PC-9 (cell line): ENCODE measurements at regions not wholly inside any gene's neighbourhood (a gene's known extent, or its start where the extent isn't known, plus 50 kb on each side); places are given as distances from the start of the nearest gene placed in this dataset.

Source experiments
- BruUV-seq: library from RNA; stranded (reverse); fragments of 400-500 nt; replicated peaks from 2 replicates; lab custom pipeline; 2021; lab: Mats Ljungman, UMichigan
- CTCF ChIA-PET: fragments of 300-600 bp; sonication (Branson Sonifier 250); formaldehyde crosslinking; loops from one replicate; lab custom pipeline; 2022; ENCODE audit warnings: antibody characterized with exemption; lab: Charles Lee
- POLR2A ChIA-PET: fragments of 300-600 bp; sonication (Branson Sonifier 250); formaldehyde crosslinking; loops from one replicate; lab custom pipeline; 2022; ENCODE audit warnings: antibody characterized with exemption; ENCODE audit not compliant: unreplicated experiment; lab: Charles Lee
- DNase-seq, 2 experiments: peaks; one replicate each; pipeline versions ENCODE4 v3.0.0 to v3.0.0-alpha.2; 2015 to 2022; ENCODE audit warnings: mixed read lengths in 1 of 2
- H2AFZ ChIP-seq: fragments of 200-600 bp; sonication (generic); 2 replicates; pipeline ENCODE4 v1.8.1; 2017; ENCODE audit warnings: antibody characterized with exemption
- H3F3A ChIP-seq: fragments of 200-600 bp; sonication (generic); 2 replicates; pipeline ENCODE4 v1.8.1; 2017; ENCODE audit warnings: antibody characterized with exemption, mild to moderate bottlenecking, low read depth; ENCODE audit not compliant: insufficient read depth
- H3K27ac ChIP-seq: fragments of 200-600 bp; sonication (generic); 2 replicates; pipeline ENCODE4 v1.6.1; 2016; ENCODE audit warnings: mixed run types
- H3K27me3 ChIP-seq: fragments of 200-600 bp; sonication (generic); 2 replicates; pipeline ENCODE4 v1.6.1; 2016; ENCODE audit warnings: low read depth, mixed run types; ENCODE audit not compliant: insufficient read depth
- H3K36me3 ChIP-seq: fragments of 200-600 bp; sonication (generic); 2 replicates; pipeline ENCODE4 v1.6.1; 2016; ENCODE audit warnings: low read depth, mixed run types
- H3K4me1 ChIP-seq: fragments of 200-600 bp; sonication (generic); replicated peaks from 2 replicates; pipeline ENCODE4 v1.6.1; 2016; ENCODE audit warnings: mixed run types; ENCODE audit not compliant: insufficient read depth
- H3K4me2 ChIP-seq: fragments of 200-600 bp; sonication (generic); 2 replicates; pipeline ENCODE4 v1.6.1; 2017; ENCODE audit warnings: mixed run types
- H3K4me3 ChIP-seq: fragments of 200-600 bp; sonication (generic); 2 replicates; pipeline ENCODE4 v1.6.1; 2016; ENCODE audit warnings: mixed run types
- H3K79me2 ChIP-seq: fragments of 200-600 bp; sonication (generic); 2 replicates; pipeline ENCODE4 v1.6.1; 2017; ENCODE audit warnings: low read depth, mixed run types
- H3K9me2 ChIP-seq: fragments of 200-600 bp; sonication (generic); 2 replicates; pipeline ENCODE4 v1.8.1; 2017; ENCODE audit warnings: mild to moderate bottlenecking; ENCODE audit not compliant: insufficient read depth
- H3K9me3 ChIP-seq: fragments of 200-600 bp; sonication (generic); 2 replicates; pipeline ENCODE4 v1.8.1; 2016; ENCODE audit warnings: low read depth; ENCODE audit not compliant: insufficient read depth
- H4K20me1 ChIP-seq: fragments of 200-600 bp; sonication (generic); 2 replicates; pipeline ENCODE4 v1.8.1; 2017; ENCODE audit not compliant: insufficient read depth
- EZH2 ChIP-seq: fragments of 200-600 bp; sonication (generic); IDR thresholded peaks from 2 replicates; pipeline ENCODE4 v1.8.0; 2017; ENCODE audit warnings: antibody characterized with exemption, low read depth
- intact Hi-C: fragments of 100-400 bp; cut with micrococcal nuclease; formaldehyde crosslinking; loops from one replicate; pipeline ENCODE4 v1.10.0; 2022; ENCODE audit not compliant: unreplicated experiment
- TF ChIP-seq, protein P1 (sequence below): fragments of 200-600 bp; sonication (generic); conservative IDR thresholded peaks from 2 replicates; pipeline ENCODE4 v1.6.1; 2017; ENCODE audit warnings: mixed run types, antibody characterized with exemption, mild to moderate bottlenecking, moderate library complexity

DNA sequence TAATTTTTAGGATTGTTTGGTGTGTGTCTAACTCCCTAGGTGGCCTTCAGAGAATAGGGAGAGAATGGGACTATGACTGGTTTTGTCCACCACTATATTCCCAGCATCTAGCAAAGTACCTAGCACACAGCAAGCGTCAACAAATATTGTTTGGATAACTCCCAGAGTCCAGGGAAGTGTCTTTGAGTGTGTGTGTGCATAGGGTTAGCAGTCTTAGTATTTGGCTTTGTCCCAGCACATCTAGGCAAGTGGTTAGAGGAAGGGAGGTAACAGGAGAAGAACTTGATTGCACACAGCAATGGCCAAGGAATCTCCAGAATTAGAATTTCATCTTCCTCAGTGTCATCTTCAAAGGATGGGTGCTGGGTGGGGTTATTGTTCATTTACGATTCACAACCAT is 385.4 kb upstream of the CDH5 start:
- ChIA-PET POLR2A (no interaction called here), CTCF (no interaction called here)
- H3K36me3 ChIP-seq, result no peaks in the 10 kb centered on the region
- peaks cover 26% of the 10 kb centered on the region for H3K27me3 ChIP-seq
- BruUV-seq, result no TSS peak
- H3K27ac ChIP-seq, result no peak overlapping the region
- no peak for DNase-seq
- H2AFZ ChIP-seq, result no peak overlapping the region
- H3F3A ChIP-seq, result no peaks in the 10 kb centered on the region
- no peak overlapping the region for H3K4me3 ChIP-seq
- no peak overlapping the region for H3K4me2 ChIP-seq
- no peaks in the 10 kb centered on the region for H4K20me1 ChIP-seq
- H3K9me2 ChIP-seq, result no peaks in the 10 kb centered on the region
- TF ChIP-seq, protein P1, sequence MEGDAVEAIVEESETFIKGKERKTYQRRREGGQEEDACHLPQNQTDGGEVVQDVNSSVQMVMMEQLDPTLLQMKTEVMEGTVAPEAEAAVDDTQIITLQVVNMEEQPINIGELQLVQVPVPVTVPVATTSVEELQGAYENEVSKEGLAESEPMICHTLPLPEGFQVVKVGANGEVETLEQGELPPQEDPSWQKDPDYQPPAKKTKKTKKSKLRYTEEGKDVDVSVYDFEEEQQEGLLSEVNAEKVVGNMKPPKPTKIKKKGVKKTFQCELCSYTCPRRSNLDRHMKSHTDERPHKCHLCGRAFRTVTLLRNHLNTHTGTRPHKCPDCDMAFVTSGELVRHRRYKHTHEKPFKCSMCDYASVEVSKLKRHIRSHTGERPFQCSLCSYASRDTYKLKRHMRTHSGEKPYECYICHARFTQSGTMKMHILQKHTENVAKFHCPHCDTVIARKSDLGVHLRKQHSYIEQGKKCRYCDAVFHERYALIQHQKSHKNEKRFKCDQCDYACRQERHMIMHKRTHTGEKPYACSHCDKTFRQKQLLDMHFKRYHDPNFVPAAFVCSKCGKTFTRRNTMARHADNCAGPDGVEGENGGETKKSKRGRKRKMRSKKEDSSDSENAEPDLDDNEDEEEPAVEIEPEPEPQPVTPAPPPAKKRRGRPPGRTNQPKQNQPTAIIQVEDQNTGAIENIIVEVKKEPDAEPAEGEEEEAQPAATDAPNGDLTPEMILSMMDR, result no peak
- no peak for TF ChIP-seq EZH2
- no peaks in the 10 kb centered on the region for H3K79me2 ChIP-seq
- intact Hi-C loops, result no loop called here
- no peaks in the 10 kb centered on the region for H3K4me1 ChIP-seq
- no peaks in the 10 kb centered on the region; the same call in 1 of the 2 replicates for H3K9me3 ChIP-seq

DNA sequence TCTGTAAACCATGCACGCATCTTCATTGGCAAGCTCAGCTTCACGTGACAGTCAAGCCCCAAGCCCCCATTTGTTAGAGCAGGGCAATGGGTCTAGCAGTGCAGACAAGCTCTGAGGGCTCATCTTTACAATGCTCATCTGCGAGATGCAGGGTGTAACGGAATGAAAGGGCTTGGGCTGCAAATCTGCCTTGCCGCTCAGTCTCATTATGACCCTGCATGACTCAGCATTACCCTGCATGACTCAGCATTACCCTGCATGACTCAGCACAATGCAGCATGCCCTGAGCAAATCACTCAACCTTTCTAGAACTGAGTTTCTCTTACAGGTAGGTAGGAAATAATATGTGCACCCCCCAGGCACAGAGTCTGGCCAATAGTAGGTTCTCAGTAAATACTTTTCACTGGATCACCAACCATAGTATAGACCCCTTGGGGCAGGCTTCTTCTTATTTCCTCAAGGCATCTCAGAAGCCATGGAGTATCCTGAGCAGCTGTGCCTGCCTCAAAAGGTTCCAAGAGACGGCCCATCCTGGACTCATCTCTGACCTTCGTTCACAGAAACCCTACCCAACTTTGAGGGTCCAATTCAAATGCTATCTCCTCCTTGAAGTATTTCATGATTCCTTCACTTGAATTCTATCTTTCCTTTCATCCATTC is 391.3 kb upstream of the CDH5 start:
- no peak overlapping the region for H3K27ac ChIP-seq
- no peak overlapping the region for H3K4me2 ChIP-seq
- no peaks in the 10 kb centered on the region for H3K4me1 ChIP-seq
- TF ChIP-seq, protein P1, result no peak
- no peak for TF ChIP-seq EZH2
- no peaks in the 10 kb centered on the region for H3F3A ChIP-seq
- no peaks in the 10 kb centered on the region; the same call in 1 of the 2 replicates for H3K9me3 ChIP-seq
- H3K36me3 ChIP-seq, result no peaks in the 10 kb centered on the region
- no peak overlapping the region for H3K4me3 ChIP-seq
- no TSS peak for BruUV-seq
- ChIA-PET CTCF (no interaction called here), POLR2A (no interaction called here)
- H3K27me3 ChIP-seq, result no peaks in the 10 kb centered on the region
- no peaks in the 10 kb centered on the region for H3K9me2 ChIP-seq
- intact Hi-C loops, result no loop called here
- no peaks in the 10 kb centered on the region for H4K20me1 ChIP-seq
- H2AFZ ChIP-seq, result no peak overlapping the region
- DNase-seq, result no peak
- no peaks in the 10 kb centered on the region for H3K79me2 ChIP-seq

DNA sequence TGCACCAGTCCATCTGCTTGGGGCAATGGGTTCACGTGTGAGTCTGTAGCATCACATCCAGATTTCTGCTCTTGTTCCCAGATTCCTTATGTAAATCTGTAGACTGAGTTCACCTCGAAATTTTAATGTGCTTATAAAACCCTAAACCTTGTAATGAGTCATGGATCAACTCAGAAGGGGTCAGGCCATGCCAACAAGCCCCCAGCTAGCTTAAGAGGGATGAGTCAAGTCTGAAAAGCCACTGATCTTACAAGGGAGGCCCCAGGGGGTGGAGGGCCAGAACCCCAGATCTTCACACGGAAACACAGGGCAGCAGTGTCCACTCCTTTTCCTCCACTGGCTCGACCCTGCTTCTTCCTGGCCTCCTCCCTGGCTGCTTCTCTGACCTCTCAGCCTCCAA is 399.1 kb upstream of the CDH5 start:
- H3K4me1 ChIP-seq, result no peaks in the 10 kb centered on the region
- TF ChIP-seq EZH2, result no peak
- TF ChIP-seq, protein P1, result no peak
- H3K4me3 ChIP-seq, result no peak overlapping the region
- no peak overlapping the region for H3K27ac ChIP-seq
- BruUV-seq, result no TSS peak
- POLR2A ChIA-PET, result no interaction called here
- H3K79me2 ChIP-seq, result no peaks in the 10 kb centered on the region
- H3K36me3 ChIP-seq, result no peaks in the 10 kb centered on the region
- no peak overlapping the region for H3K4me2 ChIP-seq
- no peaks in the 10 kb centered on the region for H3K9me3 ChIP-seq
- H2AFZ ChIP-seq, result no peak overlapping the region
- H3K9me2 ChIP-seq, result no peaks in the 10 kb centered on the region
- no peaks in the 10 kb centered on the region; the same call in 1 of the 2 replicates for H3K27me3 ChIP-seq
- no peaks in the 10 kb centered on the region for H4K20me1 ChIP-seq
- no peak for DNase-seq
- CTCF ChIA-PET, result no interaction called here
- intact Hi-C loops, result no loop called here
- H3F3A ChIP-seq, result no peaks in the 10 kb centered on the region
